CD14-positive monocyte (primary cell): ENCODE measurements at regions not wholly inside any gene's neighbourhood (a gene's known extent, or its start where the extent isn't known, plus 50 kb on each side); places are given as distances from the start of the nearest gene placed in this dataset.
"Not testable (repeated sequence)": the region's sequence is repeated elsewhere in the genome, so short reads cannot be mapped to it uniquely, and the experiment has no call there.

ENCODE experiments used
- DNase-seq, 3 donors: peaks; one replicate each; pipeline ENCODE4 v3.0.0-alpha.2; 2011 to 2022
- H2AFZ ChIP-seq: 2 replicates; pipeline ENCODE4 v1.6.0; 2012; ENCODE audit warnings: mild to moderate bottlenecking, low read depth, low read length, inconsistent platforms; ENCODE audit not compliant: insufficient read depth, poor library complexity, severe bottlenecking
- H3K27ac ChIP-seq, 2 donors: 1 replicate in 1 of 2; 2 replicates in 1 of 2; pipeline ENCODE4 v1.5.1; 2012 to 2013; ENCODE audit warnings: low read length in 2 of 2, control low read depth in 1 of 2, inconsistent platforms in 1 of 2, low read depth in 1 of 2, mild to moderate bottlenecking in 1 of 2
- H3K27me3 ChIP-seq, 2 donors: one replicate each; pipeline versions ENCODE4 v1.6.0 to v1.6.1; 2011 to 2013; ENCODE audit warnings: low read length in 2 of 2; ENCODE audit not compliant: control insufficient read depth in 2 of 2, insufficient read depth in 2 of 2
- H3K36me3 ChIP-seq, 2 donors: replicated peaks in 1 of 2; 1 replicate in 1 of 2; 2 replicates in 1 of 2; pipeline versions ENCODE4 v1.5.1 to v1.6.1; 2012 to 2013; ENCODE audit warnings: low read length in 2 of 2, control low read depth in 1 of 2, inconsistent platforms in 1 of 2, mild to moderate bottlenecking in 1 of 2; ENCODE audit not compliant: insufficient read depth in 2 of 2, control insufficient read depth in 1 of 2
- H3K4me1 ChIP-seq, 2 donors: 1 replicate in 1 of 2; 2 replicates in 1 of 2; pipeline versions ENCODE4 v1.5.1 to v1.6.1; 2012 to 2013; ENCODE audit warnings: low read length in 2 of 2, control low read depth in 1 of 2, inconsistent platforms in 1 of 2, mild to moderate bottlenecking in 1 of 2, moderate library complexity in 1 of 2; ENCODE audit not compliant: insufficient read depth in 2 of 2, control insufficient read depth in 1 of 2
- H3K4me2 ChIP-seq: replicated peaks from 2 replicates; pipeline ENCODE3; 2012; ENCODE audit warnings: low read length, moderate library complexity, mild to moderate bottlenecking; ENCODE audit not compliant: poor library complexity, severe bottlenecking; ENCODE audit errors: extremely low read depth
- H3K4me3 ChIP-seq, 3 experiments: fragments of 200-600 bp in 1 of 3; sonication (generic) in 1 of 3; replicated peaks in 1 of 3; 1 replicate in 2 of 3; 2 replicates in 1 of 3; pipeline ENCODE4 v1.5.1; 2011 to 2013; ENCODE audit warnings: low read length in 3 of 3, mild to moderate bottlenecking in 3 of 3, control low read depth in 2 of 3, low read depth in 2 of 3, inconsistent platforms in 1 of 3, moderate library complexity in 1 of 3
- H3K79me2 ChIP-seq: 2 replicates; pipeline ENCODE4 v1.6.0; 2012; ENCODE audit warnings: mild to moderate bottlenecking, control low read depth, inconsistent platforms, low read length, moderate library complexity; ENCODE audit not compliant: insufficient read depth
- H3K9ac ChIP-seq: 2 replicates; pipeline ENCODE4 v1.6.0; 2017; ENCODE audit warnings: low read length, mild to moderate bottlenecking; ENCODE audit not compliant: insufficient read depth, poor library complexity, severe bottlenecking
- H3K9me3 ChIP-seq, 2 donors: replicated peaks in 1 of 2; 1 replicate in 1 of 2; 2 replicates in 1 of 2; pipeline versions ENCODE4 v1.5.1 to v1.6.1; 2012 to 2013; ENCODE audit warnings: low read length in 2 of 2, control low read depth in 1 of 2; ENCODE audit not compliant: control insufficient read depth in 1 of 2, insufficient read depth in 1 of 2
- H4K20me1 ChIP-seq: 2 replicates; pipeline ENCODE4 v1.6.0; 2012; ENCODE audit warnings: mild to moderate bottlenecking, low read length, control low read depth, moderate library complexity; ENCODE audit not compliant: insufficient read depth
- H3K27ac Mint-ChIP-seq, 7 donors: one replicate each; pipeline ENCODE4 v1.8.0; 2020; ENCODE audit warnings: mild to moderate bottlenecking in 7 of 7, mixed read lengths in 7 of 7, moderate library complexity in 6 of 7, inconsistent platforms in 2 of 7
- H3K27me3 Mint-ChIP-seq, 3 donors: one replicate each; pipeline ENCODE4 v1.8.0; 2021 to 2022; ENCODE audit warnings: low read depth in 3 of 3, mild to moderate bottlenecking in 3 of 3, mixed read lengths in 3 of 3, moderate library complexity in 3 of 3, inconsistent platforms in 1 of 3
- H3K36me3 Mint-ChIP-seq, 2 donors: one replicate each; pipeline ENCODE4 v1.8.0; 2020; ENCODE audit warnings: mixed read lengths in 2 of 2, inconsistent platforms in 1 of 2, mild to moderate bottlenecking in 1 of 2
- H3K4me1 Mint-ChIP-seq: one replicate; pipeline ENCODE4 v1.8.0; 2020; ENCODE audit warnings: mild to moderate bottlenecking, mixed read lengths
- H3K4me3 Mint-ChIP-seq, 2 donors: one replicate each; pipeline ENCODE4 v1.8.0; 2020; ENCODE audit warnings: mild to moderate bottlenecking in 2 of 2, mixed read lengths in 2 of 2, moderate library complexity in 1 of 2
- H3K9me3 Mint-ChIP-seq, 7 donors: one replicate each; pipeline ENCODE4 v1.8.0; 2020 to 2022; ENCODE audit warnings: mixed read lengths in 7 of 7, mild to moderate bottlenecking in 6 of 7, moderate library complexity in 6 of 7, inconsistent platforms in 2 of 7
- CTCF ChIP-seq: fragments of 200-600 bp; IDR thresholded peaks from one replicate; pipeline ENCODE4 v1.8.0; 2022; ENCODE audit warnings: antibody characterized with exemption, mild to moderate bottlenecking
- WGBS: methylation state at CpG from one replicate; pipeline ENCODE4 v1.1.5; 2013; ENCODE audit warnings: missing lambda C conversion rate; ENCODE audit not compliant: insufficient coverage; 5-methylcytosine and 5-hydroxymethylcytosine counted together
- intact Hi-C, 2 donors: fragments of 100-400 bp; cut with micrococcal nuclease; formaldehyde crosslinking; loops; one replicate each; pipeline versions ENCODE4 v1.15.0 to v1.15.1; 2023

GRCh38 chr3:139113231-139113992 is 68.7 kb upstream of the PRR23C start:
- Mint-ChIP-seq H3K36me3 (no peaks in the 10 kb centered on the region), H3K27ac (peak overlapping the region in 2 of 7 donors; percentile 9 to 26), H3K4me1 (peaks cover 7% of the 10 kb centered on the region), H3K27me3 (peaks cover 1 to 2% (median 2%) of the 10 kb centered on the region in 3 donors), H3K9me3 (no peaks in the 10 kb centered on the region), H3K4me3 (no peak overlapping the region)
- Histone ChIP-seq H3K36me3 (no peaks in the 10 kb centered on the region), H2AFZ (peak overlapping the region; percentile 37), H3K27me3 (no peaks in the 10 kb centered on the region), H3K9ac (no peak overlapping the region), H3K4me3 (no peak overlapping the region), H3K4me1 (no peaks in the 10 kb centered on the region), H3K79me2 (no peaks in the 10 kb centered on the region), H3K4me2 (no peak overlapping the region), H4K20me1 (no peaks in the 10 kb centered on the region), H3K27ac (no peak overlapping the region), H3K9me3 (no peaks in the 10 kb centered on the region)
- no peak for TF ChIP-seq CTCF
- intact Hi-C loops = loop anchor here (5.0 kb wide), 1 partner anchor 214 kb away; no protein-coding TSS in a partner anchor
- no peak for DNase-seq
- 40% methylated on average over 1 of the region's 7 CpGs for WGBS

GRCh38 chr3:139113993-139114375 is 69.3 kb upstream of the PRR23C start:
- Histone ChIP-seq H3K27me3 (no peaks in the 10 kb centered on the region), H3K4me1 (no peaks in the 10 kb centered on the region), H3K9ac (no peak overlapping the region), H4K20me1 (no peaks in the 10 kb centered on the region), H3K36me3 (no peaks in the 10 kb centered on the region), H3K9me3 (no peaks in the 10 kb centered on the region), H2AFZ (no peak overlapping the region), H3K27ac (no peak overlapping the region), H3K4me3 (no peak overlapping the region), H3K79me2 (no peaks in the 10 kb centered on the region), H3K4me2 (no peak overlapping the region)
- peaks cover 8% of the 10 kb centered on the region for H3K4me1 Mint-ChIP-seq
- peaks cover 1 to 2% (median 2%) of the 10 kb centered on the region in 3 donors for H3K27me3 Mint-ChIP-seq
- no peak for TF ChIP-seq CTCF
- H3K9me3 Mint-ChIP-seq = no peaks in the 10 kb centered on the region
- intact Hi-C loops = loop anchor here (5.0 kb wide), 1 partner anchor 213 kb away; no protein-coding TSS in a partner anchor
- H3K36me3 Mint-ChIP-seq = no peaks in the 10 kb centered on the region
- no peak overlapping the region for H3K27ac Mint-ChIP-seq
- WGBS = 90% methylated on average over 1 of the region's 4 CpGs
- no peak for DNase-seq
- H3K4me3 Mint-ChIP-seq = no peak overlapping the region

DNA sequence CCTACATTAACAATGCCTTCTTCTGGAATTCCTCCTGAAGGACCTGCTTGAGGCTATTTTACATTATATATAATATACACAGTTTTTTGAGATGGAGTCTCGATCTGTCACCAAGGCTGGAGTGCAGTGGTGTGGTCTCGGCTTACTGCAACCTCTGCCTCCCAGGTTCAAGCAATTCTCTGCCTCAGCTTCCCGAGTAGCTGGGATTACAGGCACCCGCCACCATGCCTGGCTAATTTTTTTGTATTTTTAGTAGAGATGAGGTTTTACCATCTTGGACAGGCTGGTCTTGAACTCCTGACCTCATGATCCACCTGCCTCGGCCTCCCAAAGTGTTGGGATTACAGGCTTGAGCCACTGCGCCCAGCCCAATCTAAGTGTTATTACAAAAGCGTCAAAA is 71.9 kb upstream of the PRR23C start:
- H4K20me1 ChIP-seq, H3K79me2 ChIP-seq, H3K36me3 Mint-ChIP-seq, H3K9me3 Mint-ChIP-seq, intact Hi-C loops, H3K27me3 ChIP-seq, H3K27me3 Mint-ChIP-seq, H2AFZ ChIP-seq, H3K27ac ChIP-seq, H3K27ac Mint-ChIP-seq, H3K4me3 Mint-ChIP-seq, H3K9me3 ChIP-seq, DNase-seq, H3K9ac ChIP-seq, H3K4me3 ChIP-seq, H3K36me3 ChIP-seq, H3K4me2 ChIP-seq: not testable (repeated sequence)
- WGBS = 89% methylated on average over 1 of the region's 7 CpGs
- H3K4me1 Mint-ChIP-seq = peaks cover 30% of the 10 kb centered on the region
- H3K4me1 ChIP-seq = peaks cover 7 to 18% of the 10 kb centered on the region in 2 donors
